Liver (tissue), 3 donors: ENCODE measurements at regions not wholly inside any gene's neighbourhood (a gene's known extent, or its start where the extent isn't known, plus 50 kb on each side); places are given as distances from the start of the nearest gene placed in this dataset.

Source experiments
- ATF3 ChIP-seq: IDR thresholded peaks from 2 replicates; pipeline ENCODE4 v1.6.1; 2016; ENCODE audit warnings: antibody characterized with exemption
- CTCF ChIP-seq: fragments of 150-350 bp; IDR thresholded peaks from 2 replicates; pipeline ENCODE4 v1.5.1; 2017; ENCODE audit warnings: improper control_type of control experiment, low read depth, low read length; ENCODE audit not compliant: missing input control
- EGR1 ChIP-seq, 2 donors: IDR thresholded peaks; 2 replicates each; pipeline ENCODE4 v1.6.1; 2016 to 2018; ENCODE audit warnings: antibody characterized with exemption in 2 of 2, low read depth in 2 of 2
- FOXA1 ChIP-seq: IDR thresholded peaks from 2 replicates; pipeline ENCODE4 v1.6.1; 2016; ENCODE audit warnings: antibody characterized with exemption
- JUND ChIP-seq, 2 donors: IDR thresholded peaks; 2 replicates each; pipeline ENCODE4 v1.6.1; 2016; ENCODE audit warnings: antibody characterized with exemption in 2 of 2
- MAX ChIP-seq: IDR thresholded peaks from 2 replicates; pipeline ENCODE4 v1.6.1; 2016; ENCODE audit warnings: antibody characterized with exemption
- RAD21 ChIP-seq, 2 donors: IDR thresholded peaks; 2 replicates each; pipeline ENCODE4 v1.6.1; 2016; ENCODE audit warnings: antibody characterized with exemption in 2 of 2, mild to moderate bottlenecking in 2 of 2
- REST ChIP-seq: IDR thresholded peaks from 2 replicates; pipeline ENCODE4 v1.6.1; 2016; ENCODE audit warnings: antibody characterized with exemption, mild to moderate bottlenecking
- RXRA ChIP-seq, 2 donors: IDR thresholded peaks; 2 replicates each; pipeline ENCODE4 v1.6.1; 2017 to 2018; ENCODE audit warnings: antibody characterized with exemption in 2 of 2, mild to moderate bottlenecking in 1 of 2
- SP1 ChIP-seq: IDR thresholded peaks from 2 replicates; pipeline ENCODE4 v1.6.1; 2018; ENCODE audit warnings: antibody characterized with exemption, mild to moderate bottlenecking
- TAF1 ChIP-seq: conservative IDR thresholded peaks from 2 replicates; pipeline ENCODE4 v1.6.1; 2016; ENCODE audit warnings: antibody characterized with exemption, mild to moderate bottlenecking
- YY1 ChIP-seq: IDR thresholded peaks from 2 replicates; pipeline ENCODE4 v1.6.1; 2016; ENCODE audit warnings: antibody characterized with exemption, mild to moderate bottlenecking
- donor health status: healthy.
- donor health status: healthy.

GRCh38 chr2:174690026-174690425 lies 74.2 kb downstream of the CHRNA1 start:
- TF ChIP-seq CTCF = no peak
- TF ChIP-seq TAF1 = no peak
- TF ChIP-seq JUND (IDR thresholded peaks at IDR 0.05) = no peak
- TF ChIP-seq FOXA1 = no peak
- no peak for TF ChIP-seq REST
- TF ChIP-seq MAX = no peak
- no peak for TF ChIP-seq SP1
- no peak for TF ChIP-seq ATF3
- TF ChIP-seq YY1 = no peak
- no peak for TF ChIP-seq EGR1 (IDR thresholded peaks at IDR 0.05; ENCODE audit: low read depth in 2 of 2)
- no peak for TF ChIP-seq RAD21 (IDR thresholded peaks at IDR 0.05)
- no peak for TF ChIP-seq RXRA (IDR thresholded peaks at IDR 0.05)
